K562 (cell line): ENCODE measurements at regions not wholly inside any gene's neighbourhood (a gene's known extent, or its start where the extent isn't known, plus 50 kb on each side); places are given as distances from the start of the nearest gene placed in this dataset.

Experiments used
- ATAC-seq: fragments of 200-7000 bp; cut with Tn5 transposase; 3 replicates; pipeline ENCODE4 v1.9.1; 2020; ENCODE audit warnings: moderate library complexity
- BruUV-seq: library from RNA; stranded (reverse); fragments of 400-500 nt; replicated peaks from 2 replicates; lab custom pipeline; 2021; lab: Mats Ljungman, UMichigan
- CTCF ChIA-PET: fragments of 300-600 bp; formaldehyde crosslinking; extraction: SDS; loops from one replicate; lab custom pipeline; 2021; ENCODE audit warnings: low intra/inter-chr PET ratio; lab: Yijun Ruan, JAX
- POLR2A ChIA-PET: fragments of 300-600, 350-650 bp; sonication (Branson Sonifier 250); formaldehyde crosslinking; extraction: SDS; loops from one replicate; lab custom pipeline; 2021; ENCODE audit warnings: antibody characterized with exemption, inconsistent platforms; lab: Yijun Ruan, JAX
- DNase-seq, 4 experiments: peaks; one replicate each; pipeline versions ENCODE4 v3.0.0 to v3.0.0-alpha.2; 2011 to 2018; ENCODE audit warnings: low spot score in 3 of 4, mixed read lengths in 3 of 4; ENCODE audit errors: extremely low read depth in 1 of 4
- FAIRE-seq: peaks from 2 replicates; lab custom pipeline; 2011; peaks lifted over from hg19 to GRCh38; lab: Jason Lieb, UNC
- H2AFZ ChIP-seq: 2 replicates; pipeline ENCODE4 v1.6.0; 2011; ENCODE audit warnings: low read depth, low read length, control low read depth, inconsistent platforms
- H3K27ac ChIP-seq: fragments of 200-600 bp; 3 replicates; pipeline ENCODE4 v1.8.0; 2011; ENCODE audit warnings: low read depth, mild to moderate bottlenecking, control low read depth, inconsistent platforms, low read length, moderate library complexity, mixed read lengths; ENCODE audit errors: extremely low read depth
- H3K27me3 ChIP-seq, 2 experiments: fragments of 300-600 bp in 1 of 2; 2 replicates in 1 of 2; 3 replicates in 1 of 2; pipeline versions ENCODE4 v1.6.0 to v1.8.0; 2011; ENCODE audit warnings: inconsistent platforms in 2 of 2, low read length in 2 of 2, mild to moderate bottlenecking in 1 of 2, mixed read lengths in 1 of 2, moderate library complexity in 1 of 2; ENCODE audit not compliant: control insufficient read depth in 2 of 2, insufficient read depth in 2 of 2
- H3K36me3 ChIP-seq: fragments of 300-600 bp; 3 replicates; pipeline ENCODE4 v1.8.0; 2011; ENCODE audit warnings: mild to moderate bottlenecking, low read length, inconsistent platforms; ENCODE audit not compliant: control insufficient read depth, insufficient read depth
- H3K4me1 ChIP-seq, 2 experiments: fragments of 200-600 bp in 1 of 2; replicated peaks in 1 of 2; 2 replicates in 1 of 2; 3 replicates in 1 of 2; pipeline versions ENCODE4 v1.5.1 to v1.8.0; 2011; ENCODE audit warnings: inconsistent platforms in 2 of 2, low read length in 2 of 2, mild to moderate bottlenecking in 1 of 2, mixed read lengths in 1 of 2, moderate library complexity in 1 of 2; ENCODE audit not compliant: control insufficient read depth in 2 of 2, insufficient read depth in 2 of 2
- H3K4me2 ChIP-seq: 2 replicates; pipeline ENCODE4 v1.6.1; 2011; ENCODE audit warnings: low read length, control low read depth, inconsistent platforms, mixed read lengths; ENCODE audit not compliant: insufficient read depth
- H3K4me3 ChIP-seq: fragments of 200-600 bp; sonication (generic), shearing (Covaris generic); 2 replicates; pipeline ENCODE4 v1.5.1; 2016; ENCODE audit warnings: control low read depth, inconsistent platforms
- H3K79me2 ChIP-seq: fragments of 200-600 bp; 3 replicates; pipeline ENCODE4 v1.8.0; 2011; ENCODE audit warnings: low read length, inconsistent platforms; ENCODE audit not compliant: control insufficient read depth, insufficient read depth
- H3K9ac ChIP-seq, 2 experiments: 2 replicates each; pipeline versions ENCODE4 v1.6.0 to v1.6.1; 2011; ENCODE audit warnings: low read depth in 2 of 2, low read length in 2 of 2, control low read depth in 1 of 2, inconsistent platforms in 1 of 2, mild to moderate bottlenecking in 1 of 2, mixed read lengths in 1 of 2; ENCODE audit not compliant: insufficient read depth in 1 of 2
- H3K9me1 ChIP-seq: one replicate; pipeline ENCODE4 v1.6.0; 2011; ENCODE audit warnings: inconsistent platforms, mild to moderate bottlenecking, low read length, moderate library complexity; ENCODE audit not compliant: control insufficient read depth, insufficient read depth
- H3K9me3 ChIP-seq: replicated peaks from 2 replicates; pipeline ENCODE4 v1.5.1; 2011; ENCODE audit warnings: low read depth, low read length, inconsistent platforms; ENCODE audit not compliant: control insufficient read depth, insufficient read depth
- H4K20me1 ChIP-seq: replicated peaks from 2 replicates; pipeline ENCODE4 v1.6.1; 2011; ENCODE audit warnings: low read length, inconsistent platforms, mixed read lengths; ENCODE audit not compliant: control insufficient read depth, insufficient read depth
- CREM ChIP-seq: IDR thresholded peaks from 2 replicates; pipeline ENCODE4 v1.6.1; 2014; ENCODE audit warnings: antibody characterized with exemption, low read depth
- JUN ChIP-seq, 2 experiments: sonication (generic) in 1 of 2; formaldehyde crosslinking in 1 of 2; IDR thresholded peaks; 2 replicates each; pipeline versions ENCODE4 v1.6.1 to v1.8.0; 2012 to 2022; ENCODE audit warnings: borderline replicate concordance in 2 of 2, mild to moderate bottlenecking in 2 of 2, improper control_type of control experiment in 1 of 2, low read depth in 1 of 2, low read length in 1 of 2, missing genetic modification reagents in 1 of 2
- MCM5 ChIP-seq: fragments of 450-650 bp; IDR thresholded peaks from 2 replicates; pipeline ENCODE4 v1.6.1; 2016; ENCODE audit warnings: low read depth
- MEIS2 ChIP-seq: fragments of 450-650 bp; IDR thresholded peaks from 2 replicates; pipeline ENCODE4 v1.6.1; 2014; ENCODE audit warnings: mild to moderate bottlenecking; ENCODE audit not compliant: partially characterized antibody
- NFIC ChIP-seq: fragments of 450-650 bp; IDR thresholded peaks from 2 replicates; pipeline ENCODE4 v1.6.1; 2017; ENCODE audit warnings: mild to moderate bottlenecking, inconsistent platforms
- RFX5 ChIP-seq: IDR thresholded peaks from 2 replicates; pipeline ENCODE4 v1.6.1; 2011; ENCODE audit warnings: low read depth, mild to moderate bottlenecking, improper control_type of control experiment, low read length
- TAF7 ChIP-seq: fragments of 450-650 bp; IDR thresholded peaks from 2 replicates; pipeline ENCODE4 v1.6.1; 2016; ENCODE audit warnings: missing genetic modification characterization, missing compliant biosample characterization
- TRIM25 ChIP-seq: fragments of 450-650 bp; IDR thresholded peaks from 2 replicates; pipeline ENCODE4 v1.7.0; 2016; ENCODE audit warnings: borderline replicate concordance
- ZNF518B ChIP-seq: fragments of 250-450 bp; sonication (Bioruptor Pico); IDR thresholded peaks from 2 replicates; pipeline ENCODE4 v1.5.0; 2021; ENCODE audit warnings: mild to moderate bottlenecking, moderate library complexity
- ZNF586 ChIP-seq: fragments of 450-650 bp; formaldehyde crosslinking; conservative IDR thresholded peaks from 2 replicates; pipeline ENCODE4 v1.4.0; 2020; ENCODE audit warnings: mild to moderate bottlenecking, moderate library complexity
- WGBS: fragments of 100-300 bp; shearing (Covaris generic); methylation state at CpG from one replicate; pipeline ENCODE4 v1.1.6; 2016; ENCODE audit warnings: low coverage, mixed read lengths; ENCODE audit not compliant: insufficient coverage; ENCODE audit errors: missing lambda C conversion rate; 5-methylcytosine and 5-hydroxymethylcytosine counted together
- in situ Hi-C: fragments of 300-500 bp; cut with MboI; formaldehyde crosslinking; loops from 4 replicates; pipeline ENCODE4 v1.15.0; 2018; ENCODE audit warnings: inconsistent platforms, mixed read lengths
- intact Hi-C: fragments of 100-400 bp; cut with micrococcal nuclease; formaldehyde crosslinking; loops from 2 replicates; pipeline ENCODE4 v1.14.2; 2022

GRCh38 chr9:102479191-102479590, 515.9 kb upstream of the CYLC2 start:
- Histone ChIP-seq H3K9ac (no peak overlapping the region), H3K36me3 (no peaks in the 10 kb centered on the region), H3K4me1 (no peaks in the 10 kb centered on the region), H3K27me3 (no peaks in the 10 kb centered on the region), H3K9me1 (no peaks in the 10 kb centered on the region)
- ATAC-seq, result no peak
- TF ChIP-seq ZNF586 (CRISPR knock-in tag) (no peak), TAF7 (tag) (no peak)
- TF ChIP-seq, all 486 proteins: peak for 0
- DNase-seq (no peak), FAIRE-seq (no peak)
- WGBS, result 0% methylated on average over 3 of the region's 3 CpGs
- Histone ChIP-seq H3K79me2 (no peaks in the 10 kb centered on the region), H2AFZ (no peak overlapping the region), H3K9me3 (no peaks in the 10 kb centered on the region), H4K20me1 (no peaks in the 10 kb centered on the region), H3K4me3 (no peak overlapping the region), H3K27ac (no peak overlapping the region), H3K4me2 (no peak overlapping the region)
- in situ Hi-C loops, result no loop called here
- ChIA-PET CTCF (no interaction called here), POLR2A (no interaction called here)
- intact Hi-C loops, result no loop called here
- no TSS peak for BruUV-seq

DNA sequence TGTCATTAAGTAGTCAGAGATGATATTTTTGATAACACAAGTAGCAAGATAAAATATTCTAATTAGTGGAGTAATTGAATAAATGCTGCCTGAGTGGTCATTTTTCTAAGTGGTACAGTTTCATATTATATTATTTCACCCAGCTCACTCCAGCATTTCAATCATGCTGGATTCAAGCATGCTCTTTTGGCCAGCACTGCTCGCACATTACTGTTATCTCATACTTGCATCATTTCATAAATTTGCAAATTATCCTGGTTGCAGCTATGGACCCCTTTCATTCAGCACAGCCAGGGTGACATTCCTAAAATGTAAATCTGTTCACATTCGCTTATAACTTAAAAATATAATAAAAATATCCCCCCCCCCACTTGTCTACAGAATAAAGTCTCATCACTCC, 520.8 kb upstream of the CYLC2 start:
- no peak overlapping the region for H3K9ac ChIP-seq
- WGBS, result 2% methylated on average over 2 of the region's 2 CpGs
- H3K4me1 ChIP-seq, result no peaks in the 10 kb centered on the region
- TF ChIP-seq ZNF518B (CRISPR knock-in tag) (no peak), TRIM25 (no peak), MEIS2 (no peak), RFX5 (no peak), CREM (no peak), NFIC (no peak), JUN (IDR thresholded peaks at IDR 0.05; ENCODE audit: borderline replicate concordance, low read depth, low read length) (no peak), JUN (CRISPR knock-in tag; IDR thresholded peaks at IDR 0.05; ENCODE audit: borderline replicate concordance) (no peak), MCM5 (no peak)
- BruUV-seq, result no TSS peak
- H3K36me3 ChIP-seq, result no peaks in the 10 kb centered on the region
- no peak overlapping the region for H3K4me2 ChIP-seq
- H3K9me1 ChIP-seq, result no peaks in the 10 kb centered on the region
- no peaks in the 10 kb centered on the region for H3K9me3 ChIP-seq
- no peak overlapping the region for H2AFZ ChIP-seq
- no peak overlapping the region for H3K4me3 ChIP-seq
- ATAC-seq (no peak), FAIRE-seq (no peak), DNase-seq (no peak)
- no peaks in the 10 kb centered on the region for H4K20me1 ChIP-seq
- in situ Hi-C loops, result no loop called here
- ChIA-PET POLR2A (no interaction called here), CTCF (no interaction called here)
- H3K79me2 ChIP-seq, result no peaks in the 10 kb centered on the region
- H3K27me3 ChIP-seq, result no peaks in the 10 kb centered on the region
- intact Hi-C loops, result no loop called here
- no peak overlapping the region for H3K27ac ChIP-seq
